GM23248 (cell line): ENCODE measurements at regions not wholly inside any gene's neighbourhood (a gene's known extent, or its start where the extent isn't known, plus 50 kb on each side); places are given as distances from the start of the nearest gene placed in this dataset.

ENCODE experiments used
- DNase-seq: peaks from one replicate; pipeline ENCODE4 v3.0.0-alpha.2; 2015
- H2AFZ ChIP-seq: fragments of 200-600 bp; sonication (generic); 2 replicates; pipeline ENCODE4 v1.6.1; 2016; ENCODE audit warnings: antibody characterized with exemption
- H3F3A ChIP-seq: fragments of 200-600 bp; sonication (generic); 2 replicates; pipeline ENCODE4 v1.6.1; 2016; ENCODE audit warnings: mild to moderate bottlenecking, antibody characterized with exemption, mixed run types; ENCODE audit not compliant: insufficient read depth
- H3K27ac ChIP-seq: fragments of 200-600 bp; sonication (generic); 2 replicates; pipeline ENCODE4 v1.5.1; 2016; ENCODE audit warnings: mild to moderate bottlenecking
- H3K27me3 ChIP-seq: fragments of 200-600 bp; sonication (generic); replicated peaks from 2 replicates; pipeline ENCODE4 v1.6.1; 2016; ENCODE audit warnings: mild to moderate bottlenecking; ENCODE audit not compliant: insufficient read depth
- H3K36me3 ChIP-seq: fragments of 200-600 bp; sonication (generic); 2 replicates; pipeline ENCODE4 v1.6.1; 2016; ENCODE audit warnings: low read depth, mild to moderate bottlenecking
- H3K4me1 ChIP-seq: fragments of 200-600 bp; sonication (generic); 2 replicates; pipeline ENCODE4 v1.6.1; 2016; ENCODE audit warnings: mild to moderate bottlenecking; ENCODE audit not compliant: insufficient read depth
- H3K4me2 ChIP-seq: fragments of 200-600 bp; sonication (generic); one replicate; pipeline ENCODE4 v1.6.1; 2016; ENCODE audit warnings: mild to moderate bottlenecking; ENCODE audit not compliant: unreplicated experiment
- H3K4me3 ChIP-seq: fragments of 200-600 bp; sonication (generic); 2 replicates; pipeline ENCODE4 v1.5.1; 2016; ENCODE audit warnings: mild to moderate bottlenecking
- H3K79me2 ChIP-seq: fragments of 200-600 bp; sonication (generic); 2 replicates; pipeline ENCODE4 v1.6.1; 2016; ENCODE audit warnings: mild to moderate bottlenecking; ENCODE audit not compliant: insufficient read depth
- H3K9ac ChIP-seq: fragments of 200-600 bp; sonication (generic); 2 replicates; pipeline ENCODE4 v1.6.1; 2016; ENCODE audit warnings: mild to moderate bottlenecking
- H3K9me2 ChIP-seq: fragments of 200-600 bp; sonication (generic); 2 replicates; pipeline ENCODE4 v1.6.1; 2016; ENCODE audit warnings: mixed run types, mild to moderate bottlenecking, moderate library complexity; ENCODE audit not compliant: insufficient read depth
- H3K9me3 ChIP-seq: fragments of 200-600 bp; sonication (generic); one replicate; pipeline ENCODE4 v1.6.1; 2017; ENCODE audit warnings: low read depth
- H4K20me1 ChIP-seq: fragments of 200-600 bp; sonication (generic); 2 replicates; pipeline ENCODE4 v1.6.0; 2016; ENCODE audit not compliant: insufficient read depth
- EZH2 ChIP-seq: fragments of 200-600 bp; sonication (generic); IDR thresholded peaks from 2 replicates; pipeline ENCODE4 v1.6.1; 2018; ENCODE audit warnings: antibody characterized with exemption, mild to moderate bottlenecking; ENCODE audit not compliant: insufficient read depth, poor library complexity, severe bottlenecking
- EZH2phosphoT487 ChIP-seq: fragments of 200-600 bp; sonication (generic); IDR thresholded peaks from 2 replicates; pipeline ENCODE4 v1.6.1; 2018; ENCODE audit warnings: antibody characterized with exemption, moderate library complexity, mild to moderate bottlenecking, low read depth; ENCODE audit not compliant: insufficient read depth
- WGBS, 2 experiments: methylation state at CpG; one replicate each; pipeline ENCODE4 v1.1.6; 2015 to 2017; ENCODE audit warnings: low lambda C conversion rate in 2 of 2, low coverage in 1 of 2; ENCODE audit errors: missing lambda C conversion rate in 2 of 2; 5-methylcytosine and 5-hydroxymethylcytosine counted together
- in situ Hi-C: fragments of 300-500 bp; cut with MboI; formaldehyde crosslinking; loops from 2 replicates; pipeline ENCODE4 v1.15.0; 2020

- DNase-seq = no peak
- no peaks in the 10 kb centered on the region for H3K36me3 ChIP-seq
These were observed 69.8 kb downstream of the BTBD3 start for GRCh38 chr20:11987526-11987925.

GRCh38 chr20:11989018-11989771 is 71.5 kb downstream of the BTBD3 start:
- DNase-seq = no peak
- Histone ChIP-seq H3K9me2 (no peaks in the 10 kb centered on the region), H3K36me3 (no peaks in the 10 kb centered on the region), H3F3A (no peaks in the 10 kb centered on the region), H3K27me3 (peaks cover 14% of the 10 kb centered on the region), H2AFZ (no peak overlapping the region), H3K4me3 (no peak overlapping the region), H3K9me3 (no peaks in the 10 kb centered on the region), H3K4me2 (no peak overlapping the region), H3K9ac (no peak overlapping the region), H4K20me1 (no peaks in the 10 kb centered on the region), H3K4me1 (no peaks in the 10 kb centered on the region), H3K79me2 (no peaks in the 10 kb centered on the region), H3K27ac (no peak overlapping the region)
- TF ChIP-seq EZH2phosphoT487 (no peak), EZH2 (no peak)
- in situ Hi-C loops = no loop called here
- 1 to 2% methylated on average over 7 of the region's 7 CpGs for WGBS, 2 experiments

More at GRCh38 chr20:11987526-11987925, 69.8 kb downstream of the BTBD3 start:
- in situ Hi-C loops = no loop called here
- no peak overlapping the region for H3K4me2 ChIP-seq
- no peaks in the 10 kb centered on the region for H3K9me3 ChIP-seq
- H3F3A ChIP-seq = no peaks in the 10 kb centered on the region
- H2AFZ ChIP-seq = no peak overlapping the region
- H3K9ac ChIP-seq = no peak overlapping the region
- TF ChIP-seq EZH2 = no peak
- TF ChIP-seq EZH2phosphoT487 = no peak
- 5 to 17% methylated on average over 1 of the region's 1 CpG for WGBS, 2 experiments
- no peaks in the 10 kb centered on the region for H3K4me1 ChIP-seq
- no peak overlapping the region for H3K27ac ChIP-seq
- H3K79me2 ChIP-seq = no peaks in the 10 kb centered on the region
- no peak overlapping the region for H3K4me3 ChIP-seq
- H3K9me2 ChIP-seq = no peaks in the 10 kb centered on the region
- peaks cover 14% of the 10 kb centered on the region; the same call in 1 of the 2 replicates for H3K27me3 ChIP-seq
- H4K20me1 ChIP-seq = no peaks in the 10 kb centered on the region

- Histone ChIP-seq H3K79me2 (no peaks in the 10 kb centered on the region), H3F3A (no peaks in the 10 kb centered on the region), H3K9me3 (no peaks in the 10 kb centered on the region), H3K9me2 (no peaks in the 10 kb centered on the region), H4K20me1 (no peaks in the 10 kb centered on the region), H3K4me3 (no peak overlapping the region), H3K36me3 (no peaks in the 10 kb centered on the region), H2AFZ (no peak overlapping the region), H3K9ac (no peak overlapping the region), H3K27ac (no peak overlapping the region), H3K27me3 (peaks cover 8% of the 10 kb centered on the region; the same call in 1 of the 2 replicates), H3K4me1 (no peaks in the 10 kb centered on the region), H3K4me2 (no peak overlapping the region)
- no peak for DNase-seq
- WGBS, 2 experiments = 16 to 17% methylated on average over 2 of the region's 2 CpGs
- TF ChIP-seq EZH2 (no peak), EZH2phosphoT487 (no peak)
- in situ Hi-C loops = no loop called here
These were observed 74.7 kb downstream of the BTBD3 start for GRCh38 chr20:11992426-11992825.

DNA sequence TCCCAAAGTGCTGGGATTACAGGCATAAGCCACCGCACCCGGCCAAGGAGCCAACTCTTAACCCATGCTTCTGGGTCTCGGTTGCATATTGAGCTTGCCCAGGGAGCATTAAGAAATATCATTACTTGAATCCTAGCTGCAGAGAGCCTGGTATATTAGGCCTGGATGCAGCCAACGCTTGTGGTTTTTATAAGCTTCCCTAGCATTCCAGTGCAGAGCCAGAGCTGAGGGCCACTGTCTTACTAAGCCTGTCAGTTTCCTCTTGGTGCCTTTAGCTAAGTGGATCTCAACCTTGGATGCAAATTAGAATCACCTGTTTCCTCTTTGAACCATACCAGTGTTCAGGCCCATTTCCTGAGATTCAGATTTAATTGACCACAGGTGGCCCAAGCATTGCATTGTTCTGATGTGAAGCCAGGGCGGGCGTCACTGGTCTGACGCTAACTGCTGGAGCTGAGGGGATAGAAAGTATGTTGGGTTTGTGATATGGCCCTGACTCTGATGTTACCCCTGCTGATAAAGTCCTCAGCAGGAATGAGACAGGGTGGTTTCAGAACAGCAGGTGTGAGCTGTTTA is 76.3 kb downstream of the BTBD3 start:
- 27 to 32% methylated on average over 7 of the region's 7 CpGs for WGBS, 2 experiments
- Histone ChIP-seq H3K4me1 (no peaks in the 10 kb centered on the region), H3K79me2 (no peaks in the 10 kb centered on the region), H3K9me3 (no peaks in the 10 kb centered on the region), H3K9me2 (no peaks in the 10 kb centered on the region), H2AFZ (no peak overlapping the region), H3K4me3 (no peak overlapping the region), H3K27me3 (peaks cover 6% of the 10 kb centered on the region; the same call in 1 of the 2 replicates), H4K20me1 (no peaks in the 10 kb centered on the region), H3K27ac (no peak overlapping the region), H3K36me3 (no peaks in the 10 kb centered on the region), H3K9ac (no peak overlapping the region), H3K4me2 (no peak overlapping the region), H3F3A (no peaks in the 10 kb centered on the region)
- in situ Hi-C loops = no loop called here
- TF ChIP-seq EZH2phosphoT487 (no peak), EZH2 (no peak)
- DNase-seq = peak; percentile 4
